PC-9 (cell line): ENCODE measurements at regions not wholly inside any gene's neighbourhood (a gene's known extent, or its start where the extent isn't known, plus 50 kb on each side); places are given as distances from the start of the nearest gene placed in this dataset.

ENCODE experiments used
- BruUV-seq: library from RNA; stranded (reverse); fragments of 400-500 nt; replicated peaks from 2 replicates; lab custom pipeline; 2021; lab: Mats Ljungman, UMichigan
- CTCF ChIA-PET: fragments of 300-600 bp; sonication (Branson Sonifier 250); formaldehyde crosslinking; loops from one replicate; lab custom pipeline; 2022; ENCODE audit warnings: antibody characterized with exemption; lab: Charles Lee
- POLR2A ChIA-PET: fragments of 300-600 bp; sonication (Branson Sonifier 250); formaldehyde crosslinking; loops from one replicate; lab custom pipeline; 2022; ENCODE audit warnings: antibody characterized with exemption; ENCODE audit not compliant: unreplicated experiment; lab: Charles Lee
- DNase-seq, 2 experiments: peaks; one replicate each; pipeline versions ENCODE4 v3.0.0 to v3.0.0-alpha.2; 2015 to 2022; ENCODE audit warnings: mixed read lengths in 1 of 2
- H2AFZ ChIP-seq: fragments of 200-600 bp; sonication (generic); 2 replicates; pipeline ENCODE4 v1.8.1; 2017; ENCODE audit warnings: antibody characterized with exemption
- H3F3A ChIP-seq: fragments of 200-600 bp; sonication (generic); 2 replicates; pipeline ENCODE4 v1.8.1; 2017; ENCODE audit warnings: antibody characterized with exemption, mild to moderate bottlenecking, low read depth; ENCODE audit not compliant: insufficient read depth
- H3K27ac ChIP-seq: fragments of 200-600 bp; sonication (generic); 2 replicates; pipeline ENCODE4 v1.6.1; 2016; ENCODE audit warnings: mixed run types
- H3K27me3 ChIP-seq: fragments of 200-600 bp; sonication (generic); 2 replicates; pipeline ENCODE4 v1.6.1; 2016; ENCODE audit warnings: low read depth, mixed run types; ENCODE audit not compliant: insufficient read depth
- H3K36me3 ChIP-seq: fragments of 200-600 bp; sonication (generic); 2 replicates; pipeline ENCODE4 v1.6.1; 2016; ENCODE audit warnings: low read depth, mixed run types
- H3K4me1 ChIP-seq: fragments of 200-600 bp; sonication (generic); replicated peaks from 2 replicates; pipeline ENCODE4 v1.6.1; 2016; ENCODE audit warnings: mixed run types; ENCODE audit not compliant: insufficient read depth
- H3K4me2 ChIP-seq: fragments of 200-600 bp; sonication (generic); 2 replicates; pipeline ENCODE4 v1.6.1; 2017; ENCODE audit warnings: mixed run types
- H3K4me3 ChIP-seq: fragments of 200-600 bp; sonication (generic); 2 replicates; pipeline ENCODE4 v1.6.1; 2016; ENCODE audit warnings: mixed run types
- H3K79me2 ChIP-seq: fragments of 200-600 bp; sonication (generic); 2 replicates; pipeline ENCODE4 v1.6.1; 2017; ENCODE audit warnings: low read depth, mixed run types
- H3K9me2 ChIP-seq: fragments of 200-600 bp; sonication (generic); 2 replicates; pipeline ENCODE4 v1.8.1; 2017; ENCODE audit warnings: mild to moderate bottlenecking; ENCODE audit not compliant: insufficient read depth
- H3K9me3 ChIP-seq: fragments of 200-600 bp; sonication (generic); 2 replicates; pipeline ENCODE4 v1.8.1; 2016; ENCODE audit warnings: low read depth; ENCODE audit not compliant: insufficient read depth
- H4K20me1 ChIP-seq: fragments of 200-600 bp; sonication (generic); 2 replicates; pipeline ENCODE4 v1.8.1; 2017; ENCODE audit not compliant: insufficient read depth
- EZH2 ChIP-seq: fragments of 200-600 bp; sonication (generic); IDR thresholded peaks from 2 replicates; pipeline ENCODE4 v1.8.0; 2017; ENCODE audit warnings: antibody characterized with exemption, low read depth
- intact Hi-C: fragments of 100-400 bp; cut with micrococcal nuclease; formaldehyde crosslinking; loops from one replicate; pipeline ENCODE4 v1.10.0; 2022; ENCODE audit not compliant: unreplicated experiment
- TF ChIP-seq, protein P1 (sequence below): fragments of 200-600 bp; sonication (generic); conservative IDR thresholded peaks from 2 replicates; pipeline ENCODE4 v1.6.1; 2017; ENCODE audit warnings: mixed run types, antibody characterized with exemption, mild to moderate bottlenecking, moderate library complexity

DNA sequence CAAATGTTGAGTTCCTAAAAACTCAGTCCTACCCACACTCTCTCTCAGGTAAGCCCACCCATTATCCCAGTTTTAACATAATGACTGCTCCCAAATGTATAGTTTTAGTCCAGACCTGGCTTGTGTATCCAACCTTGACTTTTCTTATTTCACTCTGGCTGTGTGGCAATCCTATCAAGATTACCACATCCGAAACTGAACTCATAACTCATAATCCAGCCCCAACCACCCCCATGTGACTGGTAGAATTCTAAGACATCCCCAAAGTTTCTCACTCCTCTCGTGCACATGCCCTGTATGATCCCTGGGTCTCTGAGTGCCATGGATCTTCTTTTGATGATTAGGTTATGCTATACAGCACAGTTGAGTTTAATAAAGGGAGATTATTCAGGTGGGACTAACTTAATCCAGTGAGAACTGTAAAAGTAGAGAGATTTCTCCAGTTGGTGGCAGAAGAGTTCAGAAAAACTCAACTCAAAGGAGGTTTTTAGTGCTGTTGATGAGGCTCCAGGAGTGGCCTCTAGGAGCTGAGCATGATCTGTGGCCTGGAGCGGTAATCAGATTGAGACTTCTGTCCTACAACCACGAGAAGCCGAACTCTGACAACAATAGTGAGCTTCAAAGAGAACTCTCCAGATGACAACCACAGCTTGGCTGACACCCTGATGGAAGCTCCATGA lies 413.4 kb downstream of the ZNF536 start:
- H3K36me3 ChIP-seq, result no peaks in the 10 kb centered on the region
- H3K9me3 ChIP-seq, result no peaks in the 10 kb centered on the region
- H3K27me3 ChIP-seq, result 0 out of 2 replicates have a peak, but pooled peaks cover 2% of the 10 kb centered on the region
- ChIA-PET CTCF (no interaction called here), POLR2A (no interaction called here)
- no peaks in the 10 kb centered on the region for H4K20me1 ChIP-seq
- H2AFZ ChIP-seq, result no peak overlapping the region
- H3K4me1 ChIP-seq, result no peaks in the 10 kb centered on the region
- no peak overlapping the region for H3K27ac ChIP-seq
- BruUV-seq, result no TSS peak
- no peak overlapping the region for H3K4me3 ChIP-seq
- no peaks in the 10 kb centered on the region for H3K9me2 ChIP-seq
- intact Hi-C loops, result loop anchor here (10.0 kb wide), 1 partner anchor 1439 kb away; no protein-coding TSS in a partner anchor
- DNase-seq, result no peak
- H3F3A ChIP-seq, result no peaks in the 10 kb centered on the region
- TF ChIP-seq EZH2, result no peak
- TF ChIP-seq, protein P1, sequence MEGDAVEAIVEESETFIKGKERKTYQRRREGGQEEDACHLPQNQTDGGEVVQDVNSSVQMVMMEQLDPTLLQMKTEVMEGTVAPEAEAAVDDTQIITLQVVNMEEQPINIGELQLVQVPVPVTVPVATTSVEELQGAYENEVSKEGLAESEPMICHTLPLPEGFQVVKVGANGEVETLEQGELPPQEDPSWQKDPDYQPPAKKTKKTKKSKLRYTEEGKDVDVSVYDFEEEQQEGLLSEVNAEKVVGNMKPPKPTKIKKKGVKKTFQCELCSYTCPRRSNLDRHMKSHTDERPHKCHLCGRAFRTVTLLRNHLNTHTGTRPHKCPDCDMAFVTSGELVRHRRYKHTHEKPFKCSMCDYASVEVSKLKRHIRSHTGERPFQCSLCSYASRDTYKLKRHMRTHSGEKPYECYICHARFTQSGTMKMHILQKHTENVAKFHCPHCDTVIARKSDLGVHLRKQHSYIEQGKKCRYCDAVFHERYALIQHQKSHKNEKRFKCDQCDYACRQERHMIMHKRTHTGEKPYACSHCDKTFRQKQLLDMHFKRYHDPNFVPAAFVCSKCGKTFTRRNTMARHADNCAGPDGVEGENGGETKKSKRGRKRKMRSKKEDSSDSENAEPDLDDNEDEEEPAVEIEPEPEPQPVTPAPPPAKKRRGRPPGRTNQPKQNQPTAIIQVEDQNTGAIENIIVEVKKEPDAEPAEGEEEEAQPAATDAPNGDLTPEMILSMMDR, result no peak
- H3K79me2 ChIP-seq, result no peaks in the 10 kb centered on the region
- no peak overlapping the region for H3K4me2 ChIP-seq

GRCh38 chr19:30784850-30785457 lies 412.8 kb downstream of the ZNF536 start:
- intact Hi-C loops, result loop anchor here (10.0 kb wide), 1 partner anchor 1440 kb away; no protein-coding TSS in a partner anchor
- CTCF ChIA-PET, result no interaction called here
- H2AFZ ChIP-seq, result no peak overlapping the region
- no peak overlapping the region for H3K4me2 ChIP-seq
- H3K36me3 ChIP-seq, result no peaks in the 10 kb centered on the region
- POLR2A ChIA-PET, result no interaction called here
- no peak overlapping the region for H3K4me3 ChIP-seq
- BruUV-seq, result no TSS peak
- no peaks in the 10 kb centered on the region for H3K79me2 ChIP-seq
- no peaks in the 10 kb centered on the region for H3K9me3 ChIP-seq
- DNase-seq, result peak in 1 of 2 experiments; percentile 17
- H3F3A ChIP-seq, result no peaks in the 10 kb centered on the region
- TF ChIP-seq, protein P1, result peak; percentile 65
- TF ChIP-seq EZH2, result no peak
- no peak overlapping the region for H3K27ac ChIP-seq
- no peaks in the 10 kb centered on the region for H3K9me2 ChIP-seq
- no peaks in the 10 kb centered on the region for H4K20me1 ChIP-seq
- no peaks in the 10 kb centered on the region for H3K4me1 ChIP-seq
- 0 out of 2 replicates have a peak, but pooled peaks cover 8% of the 10 kb centered on the region for H3K27me3 ChIP-seq

DNA sequence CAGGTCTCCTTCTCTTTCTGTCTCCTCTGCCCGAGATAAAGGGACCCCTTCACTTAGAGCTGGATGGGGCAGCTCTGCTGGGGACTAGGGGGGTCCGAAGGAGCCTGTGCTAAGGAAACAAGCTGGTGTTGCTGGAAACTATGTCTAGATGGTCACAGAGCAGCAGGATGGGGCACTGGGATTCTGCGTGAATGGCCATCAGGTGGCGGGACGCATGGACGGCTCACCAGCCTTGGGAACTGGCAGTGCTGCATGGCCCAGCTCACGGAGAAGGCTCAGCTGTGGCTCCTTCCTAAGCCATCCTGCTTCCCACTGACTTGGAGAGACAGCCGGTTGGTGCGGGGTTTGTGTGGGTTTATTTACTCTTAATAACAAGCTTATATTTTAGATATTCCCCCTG lies 411.8 kb downstream of the ZNF536 start:
- no peak overlapping the region for H3K4me3 ChIP-seq
- H3K4me2 ChIP-seq, result no peak overlapping the region
- no peak overlapping the region for H3K27ac ChIP-seq
- CTCF ChIA-PET, result no interaction called here
- no peaks in the 10 kb centered on the region for H3K9me2 ChIP-seq
- TF ChIP-seq EZH2, result no peak
- no peak overlapping the region for H2AFZ ChIP-seq
- POLR2A ChIA-PET, result no interaction called here
- intact Hi-C loops, result loop anchor here (10.0 kb wide), 1 partner anchor 1441 kb away; no protein-coding TSS in a partner anchor
- BruUV-seq, result no TSS peak
- H3K4me1 ChIP-seq, result no peaks in the 10 kb centered on the region
- H3K36me3 ChIP-seq, result no peaks in the 10 kb centered on the region
- no peaks in the 10 kb centered on the region for H3K9me3 ChIP-seq
- 0 out of 2 replicates have a peak, but pooled peaks cover 11% of the 10 kb centered on the region for H3K27me3 ChIP-seq
- H3K79me2 ChIP-seq, result no peaks in the 10 kb centered on the region
- no peaks in the 10 kb centered on the region for H4K20me1 ChIP-seq
- DNase-seq, result no peak
- H3F3A ChIP-seq, result no peaks in the 10 kb centered on the region
